SK-N-SH treated with all-trans-retinoic acid at 6 μM for 48 hours (cell line): ENCODE measurements at regions not wholly inside any gene's neighbourhood (a gene's known extent, or its start where the extent isn't known, plus 50 kb on each side); places are given as distances from the start of the nearest gene placed in this dataset.

Experiments used
- ATAC-seq: fragments of 200-7000 bp; cut with Tn5 transposase; 3 replicates; pipeline ENCODE4 v1.9.1; 2020; ENCODE audit warnings: mild to moderate bottlenecking, moderate library complexity
- ARNTL ChIP-seq: fragments of 450-650 bp; formaldehyde crosslinking; IDR thresholded peaks from 2 replicates; pipeline ENCODE4 v1.5.0; 2020; ENCODE audit warnings: low read depth, mild to moderate bottlenecking, moderate library complexity, borderline replicate concordance
- CSDC2 ChIP-seq: fragments of 250-450 bp; sonication (Bioruptor Pico); IDR thresholded peaks from 2 replicates; pipeline ENCODE4 v1.5.0; 2020; ENCODE audit warnings: mild to moderate bottlenecking, moderate library complexity
- ESRRG ChIP-seq: fragments of 250-450 bp; sonication (Bioruptor Pico); IDR thresholded peaks from 2 replicates; pipeline ENCODE4 v1.6.1; 2021; ENCODE audit warnings: mild to moderate bottlenecking
- ISL1 ChIP-seq: fragments of 250-450 bp; sonication (Bioruptor Pico); IDR thresholded peaks from 2 replicates; pipeline ENCODE4 v2.1.2; 2022; ENCODE audit warnings: mild to moderate bottlenecking, moderate library complexity
- PPARA ChIP-seq: fragments of 250-450 bp; sonication (Bioruptor Pico); IDR thresholded peaks from 2 replicates; pipeline ENCODE4 v1.5.0; 2020; ENCODE audit warnings: mild to moderate bottlenecking, borderline replicate concordance
- RARB ChIP-seq: fragments of 250-450 bp; sonication (Bioruptor Pico); IDR thresholded peaks from 2 replicates; pipeline ENCODE4 v1.8.0; 2021; ENCODE audit warnings: mild to moderate bottlenecking, moderate library complexity
- SNAI2 ChIP-seq: fragments of 250-450 bp; sonication (Bioruptor Pico); IDR thresholded peaks from 2 replicates; pipeline ENCODE4 v1.5.0; 2020; ENCODE audit warnings: mild to moderate bottlenecking, moderate library complexity
- TCF4 ChIP-seq: fragments of 250-450 bp; sonication (Bioruptor Pico); IDR thresholded peaks from 2 replicates; pipeline ENCODE4 v1.8.0; 2021; ENCODE audit warnings: mild to moderate bottlenecking, moderate library complexity, borderline replicate concordance
- TOX ChIP-seq: fragments of 250-450 bp; sonication (Bioruptor Pico); IDR thresholded peaks from 2 replicates; pipeline ENCODE4 v1.8.0; 2021; ENCODE audit warnings: mild to moderate bottlenecking, moderate library complexity, borderline replicate concordance
- ZC3H10 ChIP-seq: fragments of 250-450 bp; sonication (Bioruptor Pico); IDR thresholded peaks from 2 replicates; pipeline ENCODE4 v1.5.1; 2021; ENCODE audit warnings: mild to moderate bottlenecking, moderate library complexity
- ZFP3 ChIP-seq: fragments of 250-450 bp; sonication (Bioruptor Pico); IDR thresholded peaks from 2 replicates; pipeline ENCODE4 v1.5.0; 2020; ENCODE audit warnings: mild to moderate bottlenecking, moderate library complexity
- ZNF565 ChIP-seq: fragments of 450-650 bp; formaldehyde crosslinking; conservative IDR thresholded peaks from 2 replicates; pipeline ENCODE4 v1.5.0; 2020; ENCODE audit warnings: low read depth, mild to moderate bottlenecking, moderate library complexity
- ZNF70 ChIP-seq: fragments of 450-650 bp; formaldehyde crosslinking; IDR thresholded peaks from 2 replicates; pipeline ENCODE4 v1.5.0; 2020; ENCODE audit warnings: mild to moderate bottlenecking, moderate library complexity
- ZNF8 ChIP-seq: fragments of 450-650 bp; formaldehyde crosslinking; IDR thresholded peaks from 2 replicates; pipeline ENCODE4 v1.5.0; 2020; ENCODE audit warnings: mild to moderate bottlenecking, moderate library complexity
- TF ChIP-seq, protein P1 (sequence below): fragments of 250-450 bp; sonication (Bioruptor Pico); IDR thresholded peaks from 2 replicates; pipeline ENCODE4 v1.5.0; 2020; ENCODE audit warnings: mild to moderate bottlenecking, moderate library complexity
- TF ChIP-seq, protein P2 (sequence below): fragments of 250-450 bp; sonication (Bioruptor Pico); IDR thresholded peaks from 2 replicates; pipeline ENCODE4 v1.5.1; 2021; ENCODE audit warnings: mild to moderate bottlenecking, moderate library complexity
- TF ChIP-seq, protein P3 (sequence below): fragments of 250-450 bp; sonication (Bioruptor Pico); IDR thresholded peaks from 2 replicates; pipeline ENCODE4 v1.8.0; 2021; ENCODE audit warnings: low read depth, mild to moderate bottlenecking, moderate library complexity, borderline replicate concordance
- TF ChIP-seq, protein P4 (sequence below): fragments of 250-450 bp; sonication (Bioruptor Pico); IDR thresholded peaks from 2 replicates; pipeline ENCODE4 v1.8.0; 2020; ENCODE audit warnings: mild to moderate bottlenecking, moderate library complexity, borderline replicate concordance
- TF ChIP-seq, protein P5 (sequence below): fragments of 250-450 bp; sonication (Bioruptor Pico); IDR thresholded peaks from 2 replicates; pipeline ENCODE4 v1.5.1; 2020; ENCODE audit warnings: low read depth, mild to moderate bottlenecking, moderate library complexity

DNA sequence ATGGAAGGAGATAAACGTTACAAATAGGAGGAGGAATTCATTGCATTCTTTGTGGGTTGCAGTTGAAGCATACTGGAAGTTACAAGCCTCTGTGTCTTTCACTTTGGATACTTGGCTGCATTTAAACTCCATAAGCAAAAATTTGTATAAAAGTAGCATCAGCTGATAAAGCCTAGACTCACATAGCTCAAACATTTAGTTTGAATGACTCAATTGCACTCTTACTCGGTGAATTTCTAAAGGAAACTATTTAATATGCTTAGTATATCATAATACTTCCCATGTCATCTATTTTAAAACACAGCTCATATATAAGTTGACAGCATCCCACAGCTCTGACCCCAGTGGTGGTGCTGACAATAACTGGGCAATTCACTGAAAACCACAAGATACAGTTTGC is 596.6 kb upstream of the ZNF608 start:
- peak; percentile 57 for ATAC-seq
- peak; percentile 52 for TF ChIP-seq ISL1
- TF ChIP-seq, protein P1, sequence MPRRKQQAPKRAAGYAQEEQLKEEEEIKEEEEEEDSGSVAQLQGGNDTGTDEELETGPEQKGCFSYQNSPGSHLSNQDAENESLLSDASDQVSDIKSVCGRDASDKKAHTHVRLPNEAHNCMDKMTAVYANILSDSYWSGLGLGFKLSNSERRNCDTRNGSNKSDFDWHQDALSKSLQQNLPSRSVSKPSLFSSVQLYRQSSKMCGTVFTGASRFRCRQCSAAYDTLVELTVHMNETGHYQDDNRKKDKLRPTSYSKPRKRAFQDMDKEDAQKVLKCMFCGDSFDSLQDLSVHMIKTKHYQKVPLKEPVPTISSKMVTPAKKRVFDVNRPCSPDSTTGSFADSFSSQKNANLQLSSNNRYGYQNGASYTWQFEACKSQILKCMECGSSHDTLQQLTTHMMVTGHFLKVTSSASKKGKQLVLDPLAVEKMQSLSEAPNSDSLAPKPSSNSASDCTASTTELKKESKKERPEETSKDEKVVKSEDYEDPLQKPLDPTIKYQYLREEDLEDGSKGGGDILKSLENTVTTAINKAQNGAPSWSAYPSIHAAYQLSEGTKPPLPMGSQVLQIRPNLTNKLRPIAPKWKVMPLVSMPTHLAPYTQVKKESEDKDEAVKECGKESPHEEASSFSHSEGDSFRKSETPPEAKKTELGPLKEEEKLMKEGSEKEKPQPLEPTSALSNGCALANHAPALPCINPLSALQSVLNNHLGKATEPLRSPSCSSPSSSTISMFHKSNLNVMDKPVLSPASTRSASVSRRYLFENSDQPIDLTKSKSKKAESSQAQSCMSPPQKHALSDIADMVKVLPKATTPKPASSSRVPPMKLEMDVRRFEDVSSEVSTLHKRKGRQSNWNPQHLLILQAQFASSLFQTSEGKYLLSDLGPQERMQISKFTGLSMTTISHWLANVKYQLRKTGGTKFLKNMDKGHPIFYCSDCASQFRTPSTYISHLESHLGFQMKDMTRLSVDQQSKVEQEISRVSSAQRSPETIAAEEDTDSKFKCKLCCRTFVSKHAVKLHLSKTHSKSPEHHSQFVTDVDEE (CRISPR knock-in tag) = no peak
- no peak for TF ChIP-seq TCF4
- no peak for TF ChIP-seq ESRRG

DNA sequence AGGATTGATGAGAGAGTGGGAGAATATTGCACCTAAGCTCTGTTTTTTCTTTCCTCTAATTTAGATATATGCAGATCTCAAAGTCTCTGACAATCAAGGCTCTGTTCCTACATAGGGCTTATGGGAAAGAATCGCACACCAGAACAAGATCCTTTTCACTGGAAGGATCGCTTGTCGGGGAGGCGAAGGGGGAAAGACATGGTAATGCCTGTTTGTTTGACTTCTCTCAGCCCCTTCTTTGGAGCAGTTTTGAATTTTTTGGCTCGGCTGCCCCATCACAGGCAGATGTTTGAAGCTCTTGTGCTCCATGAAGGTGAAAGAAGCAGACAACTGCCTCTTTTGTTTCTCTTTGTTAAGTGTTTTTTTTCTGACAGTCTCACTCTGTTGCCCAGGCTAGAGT is 599.9 kb upstream of the ZNF608 start:
- TF ChIP-seq, protein P2, sequence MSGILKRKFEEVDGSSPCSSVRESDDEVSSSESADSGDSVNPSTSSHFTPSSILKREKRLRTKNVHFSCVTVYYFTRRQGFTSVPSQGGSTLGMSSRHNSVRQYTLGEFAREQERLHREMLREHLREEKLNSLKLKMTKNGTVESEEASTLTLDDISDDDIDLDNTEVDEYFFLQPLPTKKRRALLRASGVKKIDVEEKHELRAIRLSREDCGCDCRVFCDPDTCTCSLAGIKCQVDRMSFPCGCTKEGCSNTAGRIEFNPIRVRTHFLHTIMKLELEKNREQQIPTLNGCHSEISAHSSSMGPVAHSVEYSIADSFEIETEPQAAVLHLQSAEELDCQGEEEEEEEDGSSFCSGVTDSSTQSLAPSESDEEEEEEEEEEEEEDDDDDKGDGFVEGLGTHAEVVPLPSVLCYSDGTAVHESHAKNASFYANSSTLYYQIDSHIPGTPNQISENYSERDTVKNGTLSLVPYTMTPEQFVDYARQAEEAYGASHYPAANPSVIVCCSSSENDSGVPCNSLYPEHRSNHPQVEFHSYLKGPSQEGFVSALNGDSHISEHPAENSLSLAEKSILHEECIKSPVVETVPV (CRISPR knock-in tag) = no peak
- ATAC-seq = no peak

DNA sequence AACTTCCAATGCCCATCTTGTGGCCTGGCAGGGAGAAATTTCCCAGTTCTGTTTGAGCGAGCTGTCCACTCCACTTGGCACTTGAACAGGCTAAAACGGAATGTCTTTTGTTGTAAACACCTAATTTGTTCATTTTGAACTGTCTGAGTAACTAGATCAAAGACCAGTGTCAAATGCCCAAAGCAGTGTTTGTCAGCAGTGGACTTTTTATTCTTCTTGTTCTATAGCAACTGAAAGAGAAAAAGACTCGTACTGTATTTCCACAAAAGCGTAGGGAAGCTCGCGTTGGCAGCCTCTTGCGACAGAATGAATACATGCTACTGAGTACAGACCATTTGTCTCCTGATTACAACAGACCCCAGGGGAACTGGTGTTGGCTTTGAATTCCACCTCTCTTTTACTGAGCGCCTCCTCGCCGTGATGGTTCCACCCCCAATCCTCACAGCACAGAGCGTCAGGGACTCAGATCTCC is 601.8 kb upstream of the ZNF608 start:
- TF ChIP-seq TOX (CRISPR knock-in tag) = no peak
- TF ChIP-seq ZNF70 (CRISPR knock-in tag) = no peak
- TF ChIP-seq ZC3H10 (CRISPR knock-in tag) = no peak
- no peak for TF ChIP-seq ZNF565 (CRISPR knock-in tag)
- TF ChIP-seq CSDC2 (CRISPR knock-in tag) = no peak
- TF ChIP-seq, protein P3, sequence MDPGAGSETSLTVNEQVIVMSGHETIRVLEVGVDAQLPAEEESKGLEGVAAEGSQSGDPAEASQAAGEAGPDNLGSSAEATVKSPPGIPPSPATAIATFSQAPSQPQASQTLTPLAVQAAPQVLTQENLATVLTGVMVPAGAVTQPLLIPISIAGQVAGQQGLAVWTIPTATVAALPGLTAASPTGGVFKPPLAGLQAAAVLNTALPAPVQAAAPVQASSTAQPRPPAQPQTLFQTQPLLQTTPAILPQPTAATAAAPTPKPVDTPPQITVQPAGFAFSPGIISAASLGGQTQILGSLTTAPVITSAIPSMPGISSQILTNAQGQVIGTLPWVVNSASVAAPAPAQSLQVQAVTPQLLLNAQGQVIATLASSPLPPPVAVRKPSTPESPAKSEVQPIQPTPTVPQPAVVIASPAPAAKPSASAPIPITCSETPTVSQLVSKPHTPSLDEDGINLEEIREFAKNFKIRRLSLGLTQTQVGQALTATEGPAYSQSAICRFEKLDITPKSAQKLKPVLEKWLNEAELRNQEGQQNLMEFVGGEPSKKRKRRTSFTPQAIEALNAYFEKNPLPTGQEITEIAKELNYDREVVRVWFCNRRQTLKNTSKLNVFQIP (CRISPR knock-in tag) = no peak
- no peak for TF ChIP-seq ZNF8 (CRISPR knock-in tag)
- no peak for TF ChIP-seq ZFP3 (CRISPR knock-in tag)
- no peak for TF ChIP-seq PPARA (CRISPR knock-in tag)
- TF ChIP-seq RARB (CRISPR knock-in tag) = no peak
- TF ChIP-seq, protein P2 (CRISPR knock-in tag) = no peak
- TF ChIP-seq SNAI2 (CRISPR knock-in tag) = no peak
- no peak for TF ChIP-seq ARNTL (CRISPR knock-in tag)
- TF ChIP-seq, protein P4, sequence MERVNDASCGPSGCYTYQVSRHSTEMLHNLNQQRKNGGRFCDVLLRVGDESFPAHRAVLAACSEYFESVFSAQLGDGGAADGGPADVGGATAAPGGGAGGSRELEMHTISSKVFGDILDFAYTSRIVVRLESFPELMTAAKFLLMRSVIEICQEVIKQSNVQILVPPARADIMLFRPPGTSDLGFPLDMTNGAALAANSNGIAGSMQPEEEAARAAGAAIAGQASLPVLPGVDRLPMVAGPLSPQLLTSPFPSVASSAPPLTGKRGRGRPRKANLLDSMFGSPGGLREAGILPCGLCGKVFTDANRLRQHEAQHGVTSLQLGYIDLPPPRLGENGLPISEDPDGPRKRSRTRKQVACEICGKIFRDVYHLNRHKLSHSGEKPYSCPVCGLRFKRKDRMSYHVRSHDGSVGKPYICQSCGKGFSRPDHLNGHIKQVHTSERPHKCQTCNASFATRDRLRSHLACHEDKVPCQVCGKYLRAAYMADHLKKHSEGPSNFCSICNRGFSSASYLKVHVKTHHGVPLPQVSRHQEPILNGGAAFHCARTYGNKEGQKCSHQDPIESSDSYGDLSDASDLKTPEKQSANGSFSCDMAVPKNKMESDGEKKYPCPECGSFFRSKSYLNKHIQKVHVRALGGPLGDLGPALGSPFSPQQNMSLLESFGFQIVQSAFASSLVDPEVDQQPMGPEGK (CRISPR knock-in tag) = no peak
- no peak for TF ChIP-seq TCF4
- TF ChIP-seq ESRRG = no peak
- no peak for ATAC-seq

DNA sequence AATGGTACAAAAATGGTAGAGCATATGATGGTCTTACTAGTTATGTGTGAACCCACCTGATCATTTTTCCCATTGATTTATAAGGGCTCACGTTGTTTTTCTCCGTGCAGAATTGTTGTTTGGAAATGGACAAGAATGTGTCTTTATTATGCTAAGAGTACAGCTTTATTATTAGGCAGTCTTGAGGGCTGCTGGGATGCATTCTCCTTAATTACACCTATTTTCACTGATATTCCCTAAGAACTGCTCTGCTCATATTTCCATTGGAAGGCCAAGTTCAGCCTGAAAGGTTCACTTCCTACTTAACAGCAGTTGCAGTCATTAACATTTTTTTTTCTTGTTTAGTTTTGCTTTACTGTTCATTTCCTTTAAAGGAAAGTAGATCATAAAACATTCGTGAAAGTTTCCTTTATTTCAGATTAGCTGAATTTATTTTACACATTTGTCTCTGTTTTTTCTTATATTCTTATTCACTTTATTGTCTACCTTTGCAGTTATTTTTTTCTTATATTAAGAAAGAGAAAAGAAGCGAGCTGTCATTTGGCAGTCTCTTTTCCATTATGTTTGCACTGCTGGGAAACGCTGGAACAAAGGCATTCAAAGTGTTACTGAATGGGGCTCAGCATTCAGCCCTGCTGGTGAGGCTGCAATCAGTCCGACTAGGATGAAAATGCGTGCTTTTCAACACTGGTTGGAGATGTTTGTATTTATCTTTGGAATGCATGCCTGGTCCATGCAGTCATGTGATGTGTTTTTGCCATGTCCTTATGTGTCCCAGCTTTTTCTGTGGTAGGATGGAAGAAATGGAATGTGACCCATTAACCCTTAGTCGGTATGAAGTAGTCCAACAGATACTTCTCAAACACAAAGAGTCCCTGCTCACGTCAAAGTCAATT is 602.7 kb upstream of the ZNF608 start:
- ATAC-seq = no peak
- TF ChIP-seq ARNTL (CRISPR knock-in tag) (no peak), ISL1 (no peak), TCF4 (no peak), ZNF8 (CRISPR knock-in tag) (no peak), PPARA (CRISPR knock-in tag) (no peak), ZC3H10 (CRISPR knock-in tag) (no peak), TOX (CRISPR knock-in tag) (no peak), CSDC2 (CRISPR knock-in tag) (no peak), ZNF70 (CRISPR knock-in tag) (no peak), RARB (CRISPR knock-in tag) (no peak), ZFP3 (CRISPR knock-in tag) (no peak), ZNF565 (CRISPR knock-in tag) (no peak), SNAI2 (CRISPR knock-in tag) (no peak)
- TF ChIP-seq, protein P3 (CRISPR knock-in tag) = no peak
- TF ChIP-seq, protein P5, sequence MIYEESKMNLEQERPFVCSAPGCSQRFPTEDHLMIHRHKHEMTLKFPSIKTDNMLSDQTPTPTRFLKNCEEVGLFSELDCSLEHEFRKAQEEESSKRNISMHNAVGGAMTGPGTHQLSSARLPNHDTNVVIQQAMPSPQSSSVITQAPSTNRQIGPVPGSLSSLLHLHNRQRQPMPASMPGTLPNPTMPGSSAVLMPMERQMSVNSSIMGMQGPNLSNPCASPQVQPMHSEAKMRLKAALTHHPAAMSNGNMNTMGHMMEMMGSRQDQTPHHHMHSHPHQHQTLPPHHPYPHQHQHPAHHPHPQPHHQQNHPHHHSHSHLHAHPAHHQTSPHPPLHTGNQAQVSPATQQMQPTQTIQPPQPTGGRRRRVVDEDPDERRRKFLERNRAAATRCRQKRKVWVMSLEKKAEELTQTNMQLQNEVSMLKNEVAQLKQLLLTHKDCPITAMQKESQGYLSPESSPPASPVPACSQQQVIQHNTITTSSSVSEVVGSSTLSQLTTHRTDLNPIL (CRISPR knock-in tag) = no peak
